ENCODE measurements at regions not wholly inside any gene's neighbourhood (a gene's known extent, or its start where the extent isn't known, plus 50 kb on each side); places are given as distances from the start of the nearest gene placed in this dataset.

DNA sequence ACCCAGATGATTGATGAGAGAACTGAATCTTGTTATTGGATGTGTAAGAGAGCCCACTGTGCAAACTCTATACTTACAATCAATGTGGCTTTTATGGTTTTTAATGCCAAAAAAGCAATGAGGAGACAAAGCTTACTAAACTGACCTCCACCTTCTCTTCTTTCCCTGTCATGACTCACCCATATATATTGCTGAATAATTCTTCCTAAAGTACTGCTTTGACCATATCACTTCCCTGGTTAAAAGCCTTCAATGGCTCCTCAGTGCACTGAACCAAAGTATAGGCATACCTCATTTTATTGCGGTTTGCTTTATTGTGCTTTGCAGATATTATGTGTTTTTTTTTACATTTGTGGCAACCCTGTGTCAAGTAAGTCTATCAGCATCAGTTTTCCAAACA lies 138.4 kb upstream of the PELI2 start:
- TF ChIP-seq CTCF (IDR thresholded peaks at IDR 0.05; ENCODE audit: control extremely low read depth, extremely low read depth) = no peak
- Histone ChIP-seq H3K4me3 (no peak overlapping the region), H3K4me1 (ENCODE audit: control insufficient read depth in 5 of 5, insufficient read depth in 5 of 5, low read length in 5 of 5) (peaks cover 0 to 7% (median 0%) of the 10 kb centered on the region in 5 donors), H3K27me3 (ENCODE audit: control insufficient read depth in 3 of 3, insufficient read depth in 3 of 3, low read length in 2 of 3) (no peaks in the 10 kb centered on the region), H3K36me3 (ENCODE audit: control insufficient read depth in 4 of 4, insufficient read depth in 4 of 4, low read length in 4 of 4) (no peaks in the 10 kb centered on the region), H3K27ac (ENCODE audit: low read depth in 1 of 2, low read length in 1 of 2) (no peak overlapping the region), H3K9me3 (ENCODE audit: control insufficient read depth in 4 of 4, insufficient read depth in 3 of 4, low read length in 3 of 4) (peaks cover 0 to 7% (median 3%) of the 10 kb centered on the region in 4 donors), H3K9ac (ENCODE audit: insufficient read depth in 1 of 2, low read length in 2 of 2) (no peak overlapping the region)
- no peak for DNase-seq
- WGBS, 2 donors = 93 to 99% methylated on average over 1 of the region's 1 CpG
- ATAC-seq (ENCODE audit: insufficient read depth, low FRiP score) = no peak

GRCh38 chr14:55980970-55981369 lies 137.2 kb upstream of the PELI2 start:
- Histone ChIP-seq H3K27me3 (ENCODE audit: control insufficient read depth in 3 of 3, insufficient read depth in 3 of 3, low read length in 2 of 3) (no peaks in the 10 kb centered on the region), H3K4me1 (ENCODE audit: control insufficient read depth in 5 of 5, insufficient read depth in 5 of 5, low read length in 5 of 5) (peaks cover 0 to 5% (median 0%) of the 10 kb centered on the region in 5 donors), H3K27ac (ENCODE audit: low read depth in 1 of 2, low read length in 1 of 2) (no peak overlapping the region), H3K4me3 (no peak overlapping the region), H3K9me3 (ENCODE audit: control insufficient read depth in 4 of 4, insufficient read depth in 3 of 4, low read length in 3 of 4) (peaks cover 0 to 7% (median 3%) of the 10 kb centered on the region in 4 donors), H3K9ac (ENCODE audit: insufficient read depth in 1 of 2, low read length in 2 of 2) (no peak overlapping the region), H3K36me3 (ENCODE audit: control insufficient read depth in 4 of 4, insufficient read depth in 4 of 4, low read length in 4 of 4) (no peaks in the 10 kb centered on the region)
- DNase-seq (no peak), ATAC-seq (ENCODE audit: insufficient read depth, low FRiP score) (no peak)
- TF ChIP-seq CTCF (IDR thresholded peaks at IDR 0.05; ENCODE audit: control extremely low read depth, extremely low read depth) = no peak

DNA sequence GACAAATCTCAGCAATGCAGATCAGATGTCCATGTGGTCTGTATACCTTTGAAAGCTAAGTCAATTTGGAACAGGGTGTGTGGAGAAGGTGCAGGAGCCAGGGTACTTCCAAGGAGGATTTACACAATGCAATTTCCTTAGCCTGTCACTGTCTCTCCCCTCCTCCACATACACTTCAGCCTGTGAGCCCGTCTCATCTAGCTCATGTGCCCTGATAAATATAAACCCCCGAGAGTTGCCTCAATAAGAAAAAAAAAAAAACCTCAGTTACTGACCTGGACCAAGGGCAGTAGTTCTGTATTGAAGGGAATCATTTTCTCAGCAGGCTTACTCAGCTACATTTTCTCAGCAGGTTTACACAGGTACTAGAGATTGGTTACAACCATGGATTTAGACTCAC lies 132.1 kb upstream of the PELI2 start:
- WGBS, 2 donors = 51 to 54% methylated on average over 2 of the region's 2 CpGs
- DNase-seq = no peak

More for the DNA sequence above, 132.1 kb upstream of the PELI2 start:
- Histone ChIP-seq H3K4me1 (ENCODE audit: control insufficient read depth in 5 of 5, insufficient read depth in 5 of 5, low read length in 5 of 5) (no peaks in the 10 kb centered on the region), H3K27me3 (ENCODE audit: control insufficient read depth in 3 of 3, insufficient read depth in 3 of 3, low read length in 2 of 3) (no peaks in the 10 kb centered on the region), H3K4me3 (no peak overlapping the region), H3K9ac (ENCODE audit: insufficient read depth in 1 of 2, low read length in 2 of 2) (no peak overlapping the region), H3K9me3 (ENCODE audit: control insufficient read depth in 4 of 4, insufficient read depth in 3 of 4, low read length in 3 of 4) (peaks cover 0 to 5% (median 2%) of the 10 kb centered on the region in 4 donors), H3K36me3 (ENCODE audit: control insufficient read depth in 4 of 4, insufficient read depth in 4 of 4, low read length in 4 of 4) (no peaks in the 10 kb centered on the region), H3K27ac (ENCODE audit: low read depth in 1 of 2, low read length in 1 of 2) (no peak overlapping the region)
- no peak for TF ChIP-seq CTCF (IDR thresholded peaks at IDR 0.05; ENCODE audit: control extremely low read depth, extremely low read depth)
- ATAC-seq (ENCODE audit: insufficient read depth, low FRiP score) = no peak

Measured in lung (tissue), 11 donors.